ENCODE measurements at regions not wholly inside any gene's neighbourhood (a gene's known extent, or its start where the extent isn't known, plus 50 kb on each side); places are given as distances from the start of the nearest gene placed in this dataset.
A peak's percentile ranks its signal among the peaks of the same experiment; 100 is the strongest.

DNA sequence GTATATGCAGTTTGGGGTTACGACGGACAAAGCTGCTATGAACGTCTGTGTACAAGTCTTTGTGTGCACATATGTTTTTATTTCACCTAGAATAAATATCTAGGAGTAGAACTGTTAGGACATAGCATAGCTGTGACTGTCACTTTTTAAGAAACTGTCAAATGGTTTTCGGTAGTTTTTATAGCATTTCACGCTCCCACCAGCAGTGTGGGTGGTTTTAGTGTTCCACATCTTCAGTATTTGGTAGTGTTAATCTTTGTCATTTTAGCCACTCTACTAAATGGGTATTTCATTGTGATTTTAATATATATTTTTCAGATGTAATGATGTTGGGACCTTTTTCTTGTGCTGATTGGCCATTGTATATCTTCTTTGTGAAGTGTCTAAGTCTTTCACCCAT is 109.1 kb upstream of the BCAT1 start:
- no peak for DNase-seq

DNA sequence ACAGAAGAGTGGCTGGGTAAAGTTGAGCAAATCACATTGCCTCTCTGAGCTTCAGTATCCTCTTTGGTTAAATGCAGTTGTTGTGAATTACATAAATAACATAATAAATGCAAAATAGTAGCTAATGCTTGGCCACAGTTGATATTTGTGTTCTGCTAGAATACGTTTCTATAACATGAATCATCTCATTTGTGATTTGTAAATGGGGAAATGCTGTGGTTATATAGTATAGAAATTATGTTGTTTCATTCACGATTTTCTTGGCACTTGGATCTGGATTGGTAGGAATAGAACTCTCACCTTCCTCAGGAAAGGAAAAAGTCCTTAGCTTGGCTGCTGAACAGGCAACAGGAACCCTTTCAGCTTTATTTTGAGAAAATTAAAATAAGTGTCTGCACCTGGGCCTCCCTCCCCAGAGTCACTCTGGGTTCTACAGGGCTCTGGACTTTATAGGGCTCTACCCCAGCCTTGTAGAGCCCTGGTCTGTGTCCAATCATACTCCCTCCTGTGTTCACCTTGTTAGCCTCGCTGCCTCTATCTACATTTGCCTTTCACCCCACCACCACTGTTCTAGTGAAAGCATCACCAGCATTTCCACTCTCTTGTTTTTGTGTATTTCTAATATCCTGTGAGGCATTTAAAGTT is 107.7 kb upstream of the BCAT1 start:
- DNase-seq: peak; percentile 14

DNA sequence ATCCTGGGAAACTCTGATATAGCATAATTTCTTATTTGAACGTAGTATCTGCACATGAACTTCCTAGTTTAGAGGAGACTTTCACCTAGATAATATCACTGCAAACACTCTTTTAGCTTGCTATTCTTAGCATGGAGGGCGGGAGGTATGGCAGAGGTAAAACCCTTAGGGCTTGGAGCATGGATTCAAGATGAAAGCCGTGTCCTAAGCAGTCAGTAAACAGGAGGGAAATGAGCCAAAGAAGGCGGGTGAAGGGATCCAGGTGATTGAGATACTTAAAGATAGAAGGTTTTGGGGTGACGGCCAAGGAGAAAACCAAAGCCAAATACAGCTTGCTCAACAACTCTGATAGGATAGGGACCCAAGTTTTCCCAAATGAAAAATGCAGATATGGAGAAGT is 107.1 kb upstream of the BCAT1 start:
- DNase-seq: no peak

DNA sequence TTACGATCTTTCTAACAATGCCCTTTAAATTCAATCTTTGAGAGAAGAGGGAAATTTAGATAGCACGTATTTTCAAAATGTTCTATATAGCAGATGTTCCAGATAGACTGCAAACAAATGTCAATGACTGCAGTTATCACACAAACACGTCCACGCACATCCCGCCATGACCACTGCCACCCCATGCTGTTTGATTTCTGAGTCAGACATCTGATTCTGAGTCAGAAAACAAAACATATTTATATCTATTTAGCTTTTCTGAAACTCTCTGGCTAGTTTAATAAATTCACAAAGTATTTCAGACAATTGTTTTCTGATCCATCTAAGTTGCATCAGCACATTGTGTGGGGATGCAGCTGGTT is 105.9 kb upstream of the BCAT1 start:
- DNase-seq: peak; percentile 15

DNA sequence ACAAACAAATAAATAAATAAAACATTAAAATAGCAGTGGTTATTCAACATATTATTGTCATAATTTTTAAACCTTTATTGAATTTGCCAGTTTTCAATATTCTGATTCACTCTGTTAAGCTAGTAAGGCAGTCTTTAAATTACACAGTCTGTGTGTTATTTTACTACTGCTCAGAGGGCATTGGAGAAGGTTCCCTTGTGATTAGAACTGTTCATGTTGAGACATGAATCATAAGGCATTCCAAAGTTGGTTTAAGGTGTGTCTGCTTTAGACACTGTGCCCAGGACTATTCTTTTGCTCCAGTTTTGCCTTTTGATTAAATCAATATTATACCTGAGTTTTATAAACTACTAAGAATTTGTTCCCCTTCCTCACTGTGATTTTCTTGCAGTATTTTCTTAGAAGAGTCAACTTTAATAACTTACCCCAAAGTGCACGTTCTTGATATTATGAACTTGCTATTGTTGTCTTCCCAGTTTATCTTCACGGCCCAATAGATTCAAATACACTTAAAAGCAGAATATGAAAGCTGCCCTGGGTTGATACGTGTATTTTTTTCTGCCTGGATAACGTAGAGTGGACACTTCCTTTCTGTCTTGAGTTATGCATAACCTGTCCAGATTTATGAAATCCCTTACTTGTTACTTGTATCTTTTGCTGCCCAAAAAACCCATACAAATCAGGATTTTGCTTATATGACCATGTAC is 105.3 kb upstream of the BCAT1 start:
- no peak for DNase-seq

DNA sequence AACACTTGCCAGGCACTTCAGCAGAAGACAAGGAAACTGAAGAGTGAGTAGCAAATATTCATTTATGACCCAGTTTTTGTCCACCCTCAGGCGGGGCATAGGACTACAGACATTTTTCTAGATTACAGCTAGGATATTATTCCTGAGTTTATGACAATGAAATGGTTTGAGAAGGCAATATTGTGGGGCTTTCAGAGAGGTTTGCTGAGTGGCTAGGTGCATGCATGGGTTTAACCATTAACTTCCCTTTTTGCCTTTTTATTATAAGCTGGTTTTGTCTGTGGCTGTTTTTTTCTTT is 104.0 kb upstream of the BCAT1 start:
- DNase-seq: no peak

DNA sequence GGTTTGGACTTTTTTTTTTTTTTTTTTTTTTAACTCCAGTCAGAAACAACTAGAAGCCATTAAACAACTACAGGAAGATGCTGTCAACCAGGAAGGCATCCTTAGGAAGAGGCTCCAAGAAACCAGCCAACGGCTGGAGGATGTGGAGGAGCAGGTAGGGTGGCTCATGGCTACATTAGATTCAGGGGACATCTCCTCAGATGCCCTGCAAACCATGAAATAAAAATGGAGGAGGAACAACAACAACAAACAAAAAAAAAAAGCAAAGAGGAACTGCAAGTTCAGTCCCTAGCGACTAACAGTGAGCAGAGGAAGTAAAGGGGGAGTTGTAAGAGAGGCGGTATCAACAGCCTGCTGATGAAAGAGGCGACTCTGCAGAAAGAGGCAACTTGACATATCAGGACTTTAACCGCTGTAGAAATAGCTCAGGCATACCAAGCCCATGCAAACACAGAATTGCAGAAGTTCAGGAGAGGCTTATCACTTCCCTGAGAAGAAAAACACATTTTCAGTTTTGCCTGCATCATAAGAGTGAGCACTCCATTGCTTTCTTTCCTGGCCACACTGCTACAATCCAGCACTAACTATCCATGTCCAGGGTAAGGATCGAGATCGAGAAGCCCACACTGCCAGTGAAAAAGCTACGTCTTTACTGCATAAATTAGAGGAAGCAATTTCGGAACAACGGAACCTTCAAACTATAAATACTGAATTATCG is 103.5 kb upstream of the BCAT1 start:
- DNase-seq: no peak

DNA sequence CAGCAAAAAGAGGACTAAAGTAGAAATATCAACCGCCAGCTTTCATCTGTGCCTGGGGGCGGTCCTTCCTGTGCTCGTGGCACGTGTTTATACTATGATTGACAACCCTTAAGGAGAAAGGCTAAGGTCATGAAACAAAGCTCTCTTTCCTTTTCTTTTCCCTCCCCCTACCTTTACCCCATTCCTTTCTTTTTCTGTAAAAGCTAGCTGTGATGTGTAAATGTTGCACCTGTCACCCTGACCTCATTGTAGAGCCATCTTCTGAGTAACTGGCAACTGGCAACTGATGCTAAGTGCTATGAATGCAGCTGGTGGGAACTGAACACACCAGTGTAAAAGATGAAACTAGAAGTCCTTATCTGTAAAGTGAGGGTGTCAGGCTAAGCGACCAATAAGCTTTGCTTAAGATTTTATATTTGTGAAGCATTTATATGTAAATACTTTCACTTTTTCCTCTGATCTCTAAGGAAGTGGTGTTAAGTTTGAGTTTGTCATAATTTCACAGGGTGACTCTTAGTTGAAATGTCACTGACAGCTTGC is 102.8 kb upstream of the BCAT1 start:
- no peak for DNase-seq

DNA sequence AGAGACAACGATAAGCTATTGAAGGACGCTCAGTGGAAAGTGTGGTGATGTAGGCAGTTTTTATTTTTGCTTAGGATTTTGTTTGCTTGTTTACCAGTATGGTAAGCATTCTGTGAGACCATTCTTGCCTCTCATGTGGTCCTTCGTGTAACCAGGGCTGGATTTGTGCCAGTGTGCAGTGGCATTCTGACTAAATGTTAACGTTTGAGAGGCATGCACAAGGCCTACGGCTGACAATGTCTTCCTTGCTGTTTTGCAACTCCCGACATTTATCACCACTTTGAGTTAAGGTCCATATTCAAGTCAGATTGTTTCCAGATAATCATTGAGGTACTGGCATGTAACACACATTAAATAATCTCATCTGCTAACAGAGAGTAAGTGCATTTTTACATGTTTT is 102.3 kb upstream of the BCAT1 start:
- DNase-seq: no peak

DNA sequence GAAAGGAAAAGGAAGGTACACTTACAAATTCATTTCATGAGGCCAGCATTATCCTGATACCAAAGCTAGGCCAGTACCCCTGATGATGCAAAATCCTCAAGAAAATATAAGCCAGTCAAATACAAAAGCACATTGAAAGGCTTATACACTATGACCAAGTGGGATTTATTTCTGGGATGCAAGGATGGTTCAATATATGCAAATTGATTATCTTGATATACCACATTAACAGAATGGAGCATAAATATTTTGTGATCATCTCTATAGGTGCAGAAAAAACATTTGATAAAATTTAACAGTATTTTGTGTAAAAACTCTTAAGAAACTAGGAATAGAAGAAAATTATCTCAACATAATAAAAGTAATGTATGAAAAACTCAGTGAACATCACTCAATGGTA is 97.0 kb upstream of the BCAT1 start:
- no peak for DNase-seq

DNA sequence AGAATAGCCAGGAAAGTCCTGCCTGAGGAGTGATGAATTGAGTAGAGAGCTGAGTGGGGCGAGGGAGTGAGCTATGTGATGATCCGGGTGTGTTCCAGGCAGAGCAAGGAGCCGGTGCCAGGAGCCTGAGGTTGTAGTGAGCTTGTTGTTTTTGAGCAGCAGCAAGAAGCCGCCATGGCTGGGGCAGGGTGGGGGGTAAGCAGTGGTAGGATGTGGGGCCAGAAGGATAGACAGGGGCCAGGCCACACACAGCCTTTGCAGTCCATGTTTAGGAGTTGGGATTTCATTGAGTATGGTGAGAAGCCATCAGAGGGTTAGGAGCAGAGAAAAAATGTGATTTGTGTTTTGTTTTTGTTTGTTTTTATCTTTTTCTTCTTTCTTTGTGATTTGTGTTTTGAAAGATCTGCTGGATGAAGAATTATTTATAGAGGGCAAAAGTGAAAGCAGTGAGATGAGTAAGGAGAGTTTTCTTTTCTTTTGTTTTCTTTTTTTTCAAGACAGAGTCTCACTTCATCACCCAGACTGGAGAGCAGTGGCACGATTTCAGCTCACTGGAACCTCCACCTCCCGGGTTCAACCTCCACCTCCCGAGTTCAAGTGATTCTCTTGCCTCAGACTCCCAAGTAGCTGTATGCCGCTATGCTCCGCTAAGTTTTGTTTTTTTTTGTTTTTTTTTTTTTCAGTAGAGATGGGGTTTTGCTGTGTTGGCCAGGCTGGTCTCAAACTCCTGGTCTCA is 92.3 kb upstream of the BCAT1 start:
- no peak for DNase-seq

DNA sequence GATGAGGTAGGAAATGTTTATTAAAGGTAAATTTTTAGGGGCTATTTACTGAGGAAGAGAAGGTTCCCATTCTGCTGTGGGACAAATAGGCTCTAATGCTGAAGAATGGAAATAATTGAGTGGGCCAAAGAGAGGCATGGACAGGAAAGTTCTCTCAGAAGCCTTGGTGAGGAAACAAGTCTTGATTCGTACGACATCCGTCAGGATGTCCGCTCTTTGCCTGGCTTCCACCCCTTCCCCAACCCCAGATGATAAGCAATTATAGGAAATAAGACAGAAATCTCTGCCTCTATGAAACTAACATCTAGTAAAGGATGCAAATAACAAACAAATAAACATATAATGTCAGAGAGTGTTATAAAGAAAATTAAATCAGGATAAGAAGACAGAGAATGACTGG is 91.7 kb upstream of the BCAT1 start:
- no peak for DNase-seq

DNA sequence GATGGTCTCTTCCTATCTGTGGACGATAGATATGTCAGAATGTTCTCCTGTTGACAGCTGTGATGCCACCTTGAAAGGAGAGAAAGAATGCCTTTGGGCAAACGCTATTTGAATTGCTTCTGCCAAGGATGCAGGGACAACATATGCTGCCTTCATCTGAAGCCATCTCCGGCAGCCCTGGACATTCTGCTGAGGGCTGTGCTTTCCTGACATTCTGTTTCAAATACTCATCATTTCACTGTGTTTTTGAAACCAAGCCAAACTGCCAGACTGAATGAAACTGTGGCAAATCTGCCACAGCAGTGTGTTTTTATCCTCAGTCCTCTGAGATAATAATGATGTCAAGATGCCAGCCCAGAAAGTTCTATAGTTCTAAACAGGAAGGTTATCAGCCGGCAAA is 85.8 kb upstream of the BCAT1 start:
- DNase-seq: no peak

DNA sequence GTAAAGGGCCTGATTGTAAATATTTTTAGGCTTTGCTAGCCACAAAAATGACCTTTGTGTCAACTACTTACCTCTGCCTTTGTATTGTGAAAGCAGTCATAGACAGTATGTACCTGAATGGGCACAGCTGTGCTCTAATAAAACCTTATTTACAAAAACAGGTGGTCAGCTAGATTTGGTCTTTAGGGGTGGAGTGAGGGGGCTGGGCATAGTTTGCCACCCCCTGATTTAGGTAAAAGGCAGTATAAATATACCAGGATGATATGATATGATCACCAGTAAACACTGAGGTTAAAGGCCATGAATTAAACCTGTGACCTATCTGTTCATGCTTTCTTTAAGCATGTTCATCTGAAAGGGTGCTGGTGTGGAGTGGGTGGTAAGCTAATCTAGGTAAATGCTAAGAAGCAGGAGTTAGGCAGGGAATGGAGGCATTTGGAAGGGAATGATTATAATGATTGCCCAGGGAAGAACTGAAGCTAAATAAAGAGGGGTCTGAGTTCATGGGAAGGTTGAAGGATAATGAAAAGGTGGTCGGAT is 77.1 kb upstream of the BCAT1 start:
- no peak for DNase-seq

DNA sequence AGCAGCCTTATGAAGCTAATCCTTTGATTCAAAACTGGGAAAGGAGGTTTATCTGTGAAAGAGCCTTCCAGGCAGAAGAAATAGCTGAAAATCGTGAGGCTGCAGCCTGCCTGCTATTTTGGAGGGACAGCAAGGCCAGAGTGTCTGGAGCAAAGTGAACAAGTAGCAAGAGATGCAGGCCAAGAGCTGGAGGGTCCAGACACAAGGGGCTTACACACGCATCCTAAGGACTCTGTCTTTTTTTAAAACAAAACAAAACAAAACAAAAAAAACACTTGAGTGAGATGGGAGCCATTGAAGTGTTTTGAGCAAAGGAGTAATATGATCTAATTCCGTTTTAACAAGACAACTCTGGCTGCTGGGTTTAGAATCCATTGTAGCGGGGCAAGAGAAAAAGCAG is 76.4 kb upstream of the BCAT1 start:
- no peak for DNase-seq

DNA sequence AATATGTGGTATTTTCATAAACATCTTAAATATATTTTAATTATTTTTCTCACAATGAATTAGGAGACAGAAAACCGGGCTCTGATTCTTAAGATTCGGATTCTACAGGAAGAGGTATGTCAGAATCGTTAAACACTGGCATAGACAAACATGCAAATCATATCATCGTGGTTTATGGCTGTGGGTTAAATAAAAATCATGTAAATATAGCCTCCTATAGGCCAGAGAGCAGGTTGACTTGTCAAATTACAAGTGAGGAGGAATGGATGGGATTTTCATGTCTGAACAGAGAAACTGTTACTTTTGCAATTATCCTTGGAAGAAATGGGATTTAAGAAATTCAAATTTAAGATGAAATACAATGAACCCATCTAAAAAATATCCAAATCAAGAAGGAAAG is 74.9 kb upstream of the BCAT1 start:
- DNase-seq: no peak

DNA sequence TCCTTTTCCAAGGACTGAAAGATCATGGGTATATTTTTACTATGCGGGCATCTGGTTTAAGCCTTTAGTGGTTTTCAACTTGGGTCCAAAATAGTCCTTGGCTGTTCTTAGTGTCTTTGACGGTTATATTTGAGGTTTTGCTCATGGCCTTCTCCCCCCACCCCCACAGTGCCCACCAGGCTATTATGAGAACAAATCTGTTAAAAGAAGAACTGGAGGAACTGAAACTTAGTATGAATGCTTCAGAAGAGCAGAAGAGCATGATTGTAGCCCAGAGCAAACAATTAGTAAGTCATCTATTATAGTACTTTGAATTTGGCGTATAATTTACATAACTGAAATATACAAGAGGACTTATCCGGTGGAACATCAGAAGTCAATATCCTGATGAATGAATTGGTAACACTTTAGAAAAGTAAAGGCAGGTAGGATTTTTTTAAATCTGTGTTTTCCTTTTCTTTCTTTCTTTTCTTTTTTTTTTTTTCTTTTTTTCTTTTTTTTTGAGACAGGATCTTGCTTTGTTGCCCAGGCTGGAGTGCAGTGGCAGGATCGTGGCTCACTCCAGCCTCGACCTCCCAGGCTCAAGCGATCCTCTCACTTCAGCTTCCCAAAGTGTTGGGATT is 71.8 kb upstream of the BCAT1 start:
- DNase-seq: no peak

DNA sequence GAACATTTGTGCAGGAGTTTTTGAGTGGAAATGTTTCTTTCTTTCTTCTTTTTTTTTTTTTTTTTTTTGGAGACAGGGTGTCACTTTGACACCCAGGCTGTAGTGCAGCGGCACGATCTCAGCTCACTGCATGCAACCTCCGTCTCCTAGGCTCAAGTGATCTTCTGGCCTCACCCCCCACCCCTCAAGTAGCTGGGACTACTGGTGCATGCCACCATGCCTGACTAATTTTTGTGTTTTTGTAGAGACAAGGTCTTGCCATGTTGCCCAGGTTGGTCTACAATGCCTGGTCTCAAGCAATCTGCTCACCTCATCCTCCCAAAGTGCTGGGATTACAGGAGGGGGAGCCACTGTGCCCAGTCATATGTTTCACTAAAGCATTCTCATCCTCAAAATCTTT is 69.2 kb upstream of the BCAT1 start:
- no peak for DNase-seq

DNA sequence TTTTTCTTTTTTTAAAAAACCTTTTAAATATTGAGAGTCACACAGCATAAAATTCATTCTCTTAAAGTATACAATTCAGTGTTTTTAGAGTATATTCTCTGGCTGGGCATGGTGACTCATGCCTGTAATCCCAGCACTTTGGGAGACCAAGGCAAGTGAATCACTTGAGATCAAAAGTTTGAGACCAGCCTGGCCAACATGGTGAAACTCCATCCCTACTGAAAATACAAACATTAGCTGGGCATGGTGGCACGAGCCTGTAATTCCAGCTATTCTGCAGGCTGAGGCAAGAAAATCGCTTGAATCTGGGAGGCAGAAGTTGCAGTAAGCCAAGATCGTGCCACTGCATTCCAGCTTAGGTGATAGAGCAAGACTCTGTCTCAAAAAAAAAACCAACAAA is 68.4 kb upstream of the BCAT1 start:
- peak; percentile 6 for DNase-seq

DNA sequence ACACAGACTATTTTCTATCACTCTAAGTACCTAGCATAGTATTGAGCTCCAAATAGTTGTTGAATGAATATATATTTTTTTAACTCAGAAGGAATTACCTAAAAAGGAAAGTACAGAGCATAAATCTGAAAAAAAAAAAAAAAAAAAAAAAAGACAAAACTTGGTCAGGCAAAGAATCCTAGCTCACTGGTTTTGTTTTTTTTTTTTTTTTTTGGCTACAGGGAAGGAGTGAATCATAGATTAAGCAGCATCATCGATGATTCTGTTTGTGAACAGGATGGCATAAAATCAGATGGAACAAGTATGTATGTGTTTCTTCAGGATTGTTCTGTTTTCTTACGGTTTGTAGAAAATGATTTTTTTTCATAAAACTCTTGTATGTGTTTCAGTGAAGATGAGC is 66.1 kb upstream of the BCAT1 start:
- DNase-seq: peak; percentile 3

DNA sequence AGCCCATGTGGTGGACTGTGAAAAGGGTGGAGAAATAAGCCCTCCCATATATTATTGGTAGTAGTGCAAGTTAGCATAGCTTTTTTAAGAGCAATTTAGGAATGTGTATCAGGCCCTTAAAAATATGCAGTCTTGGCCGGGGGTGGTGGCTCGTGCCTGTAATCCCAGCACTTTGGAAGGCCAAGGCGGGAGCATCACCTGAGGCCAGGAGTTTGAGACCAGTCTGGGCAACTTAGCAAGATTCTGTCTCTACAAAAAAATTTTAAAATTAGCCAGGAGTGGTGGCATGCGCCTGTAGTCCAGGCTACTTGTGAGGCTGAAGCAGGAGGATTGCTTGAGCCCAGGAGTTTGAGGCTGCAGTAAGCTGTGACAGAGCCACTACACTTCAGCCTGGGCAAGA is 64.2 kb upstream of the BCAT1 start:
- DNase-seq: no peak

DNA sequence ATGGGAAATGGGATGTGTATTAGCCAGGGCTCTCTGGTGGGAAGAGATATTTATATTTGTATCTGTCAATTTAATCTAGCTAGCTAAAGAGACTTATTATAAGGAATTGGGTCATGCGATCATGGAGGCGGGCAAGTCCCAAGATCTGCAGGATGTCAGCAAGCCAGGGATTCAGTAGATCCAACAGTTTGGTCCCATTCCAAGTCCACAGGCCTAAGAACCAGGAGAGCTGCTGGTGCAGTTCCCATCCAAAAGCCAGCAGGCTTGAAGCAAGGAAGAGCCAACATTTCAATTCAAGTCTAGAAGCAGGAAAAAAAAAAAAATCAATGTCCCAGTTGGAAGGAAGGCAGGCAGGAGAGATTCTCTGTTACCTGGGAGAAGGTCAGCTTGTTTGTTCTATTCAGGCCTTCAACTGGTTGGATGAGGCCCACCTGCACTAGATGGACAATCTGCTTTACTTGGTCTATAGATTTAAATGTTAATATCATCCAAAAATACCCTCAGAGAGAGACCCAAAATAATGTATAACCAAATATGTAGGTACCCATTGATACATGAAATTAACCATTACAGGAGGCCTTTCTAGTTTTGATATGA is 60.7 kb upstream of the BCAT1 start:
- DNase-seq: no peak

DNA sequence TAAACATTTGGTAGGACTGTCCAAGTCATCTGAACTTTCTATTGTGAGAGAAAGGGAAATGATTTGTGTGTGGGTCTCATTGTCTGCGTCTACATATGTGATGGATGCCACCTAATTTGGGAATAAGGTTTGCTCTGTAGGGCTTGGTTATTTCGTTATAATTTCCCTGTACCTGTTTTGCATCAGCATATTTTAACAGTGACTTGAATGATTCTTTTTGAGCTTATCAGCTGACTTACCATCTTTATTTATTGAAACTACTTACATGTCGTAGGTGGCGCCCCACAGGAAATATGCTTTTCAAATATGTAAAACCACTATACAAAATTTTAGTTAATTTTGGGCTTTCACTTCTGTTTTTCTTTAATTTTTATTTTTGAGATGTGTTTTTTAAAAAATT is 56.5 kb upstream of the BCAT1 start:
- DNase-seq: no peak
